ENCODE measurements at regions not wholly inside any gene's neighbourhood (a gene's known extent, or its start where the extent isn't known, plus 50 kb on each side); places are given as distances from the start of the nearest gene placed in this dataset.

DNA sequence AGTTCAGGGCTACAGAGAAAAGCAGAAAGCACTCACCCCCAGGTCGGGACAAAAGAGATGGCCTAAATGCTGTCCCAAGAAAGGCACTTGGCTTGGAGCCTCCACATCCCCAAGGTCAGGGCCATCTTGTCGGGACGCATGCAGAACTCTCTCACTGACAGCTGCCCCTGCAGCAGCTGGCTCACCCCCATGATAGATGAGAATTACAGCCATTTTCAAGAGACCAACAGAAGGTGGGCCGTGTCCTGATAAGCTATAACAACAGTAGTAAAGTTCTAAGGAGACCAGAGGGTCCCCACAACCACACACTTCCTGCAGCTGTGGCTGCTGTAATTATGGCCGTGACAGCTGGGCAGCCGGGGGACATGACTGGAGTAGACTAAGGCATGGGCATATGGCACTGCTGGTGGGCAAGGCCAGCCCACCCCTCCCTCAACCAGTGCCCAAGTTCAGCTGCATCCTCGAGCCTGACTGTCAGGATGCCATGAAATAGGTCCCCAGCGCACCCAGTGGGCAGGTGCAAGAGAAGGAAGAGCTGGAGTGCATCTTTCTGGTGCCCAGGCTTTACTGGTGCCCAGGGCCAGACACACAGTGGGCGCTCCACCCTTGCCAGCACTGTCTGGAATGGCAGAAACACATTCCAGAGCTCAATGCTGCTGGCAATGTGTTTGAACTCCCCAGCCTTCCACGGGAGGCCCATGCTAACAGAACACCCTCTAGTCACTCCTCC is 436.7 kb upstream of the ZNF507 start:
- dilution Hi-C loops (cut with MboI; ENCODE audit: extremely low pct_ligation_motif_present, low sequenced_read_pairs), result no loop called here
- DNase-seq (ENCODE audit: low read depth, low spot score), result no peak
- no peak overlapping the region for H3K4me3 ChIP-seq (ENCODE audit: control insufficient read depth in 2 of 3, extremely low read depth in 1 of 3, insufficient read depth in 2 of 3, low read depth in 1 of 3, low read length in 3 of 3)
- H2AFZ ChIP-seq (ENCODE audit: control insufficient read depth, low read length), result no peak overlapping the region
- no peak overlapping the region for H3K9ac ChIP-seq (ENCODE audit: control insufficient read depth, extremely low read depth, insufficient read depth, low read length)
- no peak overlapping the region for H3K27ac ChIP-seq (ENCODE audit: control insufficient read depth, insufficient read depth, low read length)
- no peaks in the 10 kb centered on the region for H3K36me3 ChIP-seq (ENCODE audit: control insufficient read depth in 2 of 2, extremely low read depth in 1 of 2, insufficient read depth in 2 of 2, low read length in 2 of 2)
- no peaks in the 10 kb centered on the region for H3K4me1 ChIP-seq (ENCODE audit: control insufficient read depth, extremely low read depth, insufficient read depth, low read length)
- no peaks in the 10 kb centered on the region for H3K79me2 ChIP-seq (ENCODE audit: control insufficient read depth, insufficient read depth, low read length)
- H4K20me1 ChIP-seq (ENCODE audit: control insufficient read depth, extremely low read depth, insufficient read depth, low read length), result no peaks in the 10 kb centered on the region
- FAIRE-seq, result no peak
- no peaks in the 10 kb centered on the region for H3K9me1 ChIP-seq (ENCODE audit: control insufficient read depth, extremely low read depth, insufficient read depth, low read length)
- H3K27me3 ChIP-seq (ENCODE audit: control insufficient read depth, extremely low read depth, insufficient read depth, low read length), result no peaks in the 10 kb centered on the region
- no peak for TF ChIP-seq EZH2 (IDR thresholded peaks at IDR 0.05; ENCODE audit: low read length)
- no peak for TF ChIP-seq CTCF (optimal IDR thresholded peaks at IDR 0.05 in 1 of 3, IDR thresholded peaks at IDR 0.05 in 1 of 3, conservative IDR thresholded peaks at IDR 0.05 in 1 of 3; ENCODE audit: extremely low read depth in 1 of 3, insufficient read depth in 2 of 3, low read length in 3 of 3)
- H3K9me3 ChIP-seq (ENCODE audit: control insufficient read depth, low read depth, low read length), result no peaks in the 10 kb centered on the region
- no peak overlapping the region for H3K4me2 ChIP-seq (ENCODE audit: control insufficient read depth, extremely low read depth, insufficient read depth, low read depth, low read length)

GRCh38 chr19:31910224-31910623 is 435.2 kb upstream of the ZNF507 start:
- no peaks in the 10 kb centered on the region for H3K27me3 ChIP-seq (ENCODE audit: control insufficient read depth, extremely low read depth, insufficient read depth, low read length)
- H3K27ac ChIP-seq (ENCODE audit: control insufficient read depth, insufficient read depth, low read length), result no peak overlapping the region
- no peak overlapping the region for H3K9ac ChIP-seq (ENCODE audit: control insufficient read depth, extremely low read depth, insufficient read depth, low read length)
- no peaks in the 10 kb centered on the region for H3K4me1 ChIP-seq (ENCODE audit: control insufficient read depth, extremely low read depth, insufficient read depth, low read length)
- H3K9me3 ChIP-seq (ENCODE audit: control insufficient read depth, low read depth, low read length), result no peaks in the 10 kb centered on the region
- no peaks in the 10 kb centered on the region for H3K36me3 ChIP-seq (ENCODE audit: control insufficient read depth in 2 of 2, extremely low read depth in 1 of 2, insufficient read depth in 2 of 2, low read length in 2 of 2)
- FAIRE-seq (no peak), DNase-seq (ENCODE audit: low read depth, low spot score) (no peak)
- TF ChIP-seq EZH2 (IDR thresholded peaks at IDR 0.05; ENCODE audit: low read length), result no peak
- TF ChIP-seq CTCF (optimal IDR thresholded peaks at IDR 0.05 in 1 of 3, IDR thresholded peaks at IDR 0.05 in 1 of 3, conservative IDR thresholded peaks at IDR 0.05 in 1 of 3; ENCODE audit: extremely low read depth in 1 of 3, insufficient read depth in 2 of 3, low read length in 3 of 3), result no peak
- H3K9me1 ChIP-seq (ENCODE audit: control insufficient read depth, extremely low read depth, insufficient read depth, low read length), result no peaks in the 10 kb centered on the region
- H3K4me2 ChIP-seq (ENCODE audit: control insufficient read depth, extremely low read depth, insufficient read depth, low read depth, low read length), result no peak overlapping the region
- no peaks in the 10 kb centered on the region for H3K79me2 ChIP-seq (ENCODE audit: control insufficient read depth, insufficient read depth, low read length)
- dilution Hi-C loops (cut with MboI; ENCODE audit: extremely low pct_ligation_motif_present, low sequenced_read_pairs), result no loop called here
- H4K20me1 ChIP-seq (ENCODE audit: control insufficient read depth, extremely low read depth, insufficient read depth, low read length), result no peaks in the 10 kb centered on the region
- no peak overlapping the region for H3K4me3 ChIP-seq (ENCODE audit: control insufficient read depth in 2 of 3, extremely low read depth in 1 of 3, insufficient read depth in 2 of 3, low read depth in 1 of 3, low read length in 3 of 3)
- H2AFZ ChIP-seq (ENCODE audit: control insufficient read depth, low read length), result no peak overlapping the region

Data from keratinocyte (primary cell).